ENCODE measurements at regions not wholly inside any gene's neighbourhood (a gene's known extent, or its start where the extent isn't known, plus 50 kb on each side); places are given as distances from the start of the nearest gene placed in this dataset.
"Not testable (repeated sequence)": the region's sequence is repeated elsewhere in the genome, so short reads cannot be mapped to it uniquely, and the experiment has no call there.

- FAIRE-seq = no peak
Observed at GRCh38 chr21:15667010-15667409, 62.8 kb upstream of the USP25 start.

GRCh38 chr21:15667819-15668218 is 62.0 kb upstream of the USP25 start:
- FAIRE-seq = no peak
- no peak for DNase-seq (ENCODE audit: insufficient read length, low spot score)
- TF ChIP-seq SPI1 (IDR thresholded peaks at IDR 0.05; ENCODE audit: low read depth, low read length) (no peak), PAX5 (IDR thresholded peaks at IDR 0.05; ENCODE audit: insufficient read depth, low read length, severe bottlenecking) (no peak), POU2F2 (IDR thresholded peaks at IDR 0.05; ENCODE audit: low read depth, low read length) (no peak), POLR2A (IDR thresholded peaks at IDR 0.05; ENCODE audit: low read depth, low read length) (no peak), POLR2AphosphoS5 (IDR thresholded peaks at IDR 0.05; ENCODE audit: low read depth, low read length) (no peak), TAF1 (IDR thresholded peaks at IDR 0.05; ENCODE audit: low read depth, low read length) (no peak)

More at GRCh38 chr21:15667010-15667409, 62.8 kb upstream of the USP25 start:
- no peak for DNase-seq (ENCODE audit: insufficient read length, low spot score)
- TF ChIP-seq SPI1 (IDR thresholded peaks at IDR 0.05; ENCODE audit: low read depth, low read length) (no peak), POLR2AphosphoS5 (IDR thresholded peaks at IDR 0.05; ENCODE audit: low read depth, low read length) (no peak)

GRCh38 chr21:15669247-15669646 is 60.5 kb upstream of the USP25 start:
- no peak for DNase-seq (ENCODE audit: insufficient read length, low spot score)
- no peak for FAIRE-seq
- TF ChIP-seq PAX5 (IDR thresholded peaks at IDR 0.05; ENCODE audit: insufficient read depth, low read length, severe bottlenecking) (no peak), POU2F2 (IDR thresholded peaks at IDR 0.05; ENCODE audit: low read depth, low read length) (no peak), SPI1 (IDR thresholded peaks at IDR 0.05; ENCODE audit: low read depth, low read length) (no peak), TAF1 (IDR thresholded peaks at IDR 0.05; ENCODE audit: low read depth, low read length) (no peak), POLR2A (IDR thresholded peaks at IDR 0.05; ENCODE audit: low read depth, low read length) (no peak), POLR2AphosphoS5 (IDR thresholded peaks at IDR 0.05; ENCODE audit: low read depth, low read length) (no peak)

- no peak for FAIRE-seq
- TF ChIP-seq POLR2A (IDR thresholded peaks at IDR 0.05; ENCODE audit: low read depth, low read length) (no peak), PAX5 (IDR thresholded peaks at IDR 0.05; ENCODE audit: insufficient read depth, low read length, severe bottlenecking) (no peak), SPI1 (IDR thresholded peaks at IDR 0.05; ENCODE audit: low read depth, low read length) (no peak), POU2F2 (IDR thresholded peaks at IDR 0.05; ENCODE audit: low read depth, low read length) (no peak), POLR2AphosphoS5 (IDR thresholded peaks at IDR 0.05; ENCODE audit: low read depth, low read length) (no peak), TAF1 (IDR thresholded peaks at IDR 0.05; ENCODE audit: low read depth, low read length) (no peak)
- peak; percentile 6 for DNase-seq (ENCODE audit: insufficient read length, low spot score)
Observed at GRCh38 chr21:15671188-15671587, 58.6 kb upstream of the USP25 start.

GRCh38 chr21:15672578-15672977 is 57.2 kb upstream of the USP25 start:
- DNase-seq (ENCODE audit: insufficient read length, low spot score); FAIRE-seq: not testable (repeated sequence)

DNA sequence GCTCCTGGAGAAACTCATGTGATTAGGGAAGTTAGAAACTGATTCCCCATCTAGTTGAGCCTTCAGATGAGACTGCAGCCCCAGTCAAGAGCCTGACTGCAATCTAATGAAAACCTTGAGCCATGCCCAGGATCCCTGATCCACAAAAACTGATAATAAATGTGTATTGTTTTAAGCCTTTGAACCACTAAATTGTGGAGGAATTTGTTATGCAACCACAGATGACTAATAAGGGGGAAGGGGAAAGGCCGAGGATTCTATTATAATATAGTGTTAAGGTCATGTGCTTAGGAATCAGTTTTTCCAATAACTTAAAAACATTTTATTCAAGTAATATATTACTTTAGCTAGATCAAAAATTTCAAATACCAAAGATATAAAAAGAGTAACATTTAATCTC is 52.8 kb upstream of the USP25 start:
- FAIRE-seq (no peak), DNase-seq (ENCODE audit: insufficient read length, low spot score) (no peak)
- TF ChIP-seq PAX5 (IDR thresholded peaks at IDR 0.05; ENCODE audit: insufficient read depth, low read length, severe bottlenecking) (no peak), POU2F2 (IDR thresholded peaks at IDR 0.05; ENCODE audit: low read depth, low read length) (no peak), POLR2AphosphoS5 (IDR thresholded peaks at IDR 0.05; ENCODE audit: low read depth, low read length) (no peak), TAF1 (IDR thresholded peaks at IDR 0.05; ENCODE audit: low read depth, low read length) (no peak)

DNA sequence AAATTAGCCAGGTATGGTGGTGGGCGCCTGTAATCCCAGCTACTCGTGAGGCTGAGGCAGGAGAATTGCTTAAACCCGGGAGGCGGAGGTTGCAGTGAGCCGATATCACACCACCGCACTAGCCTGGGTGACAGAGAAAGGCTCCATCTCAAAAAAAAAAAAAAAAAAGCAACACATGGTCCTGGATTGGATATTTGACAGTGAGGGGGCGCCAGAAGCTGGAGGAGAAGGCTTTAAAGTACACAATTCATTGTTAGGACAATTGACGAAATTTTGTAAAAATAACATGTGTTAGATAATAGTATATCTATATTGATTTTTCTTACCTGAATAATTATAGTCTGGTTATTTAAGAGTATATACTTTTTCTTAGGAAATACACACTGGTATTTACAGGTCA is 50.2 kb upstream of the USP25 start:
- FAIRE-seq (no peak), DNase-seq (ENCODE audit: insufficient read length, low spot score) (no peak)
- TF ChIP-seq TAF1 (IDR thresholded peaks at IDR 0.05; ENCODE audit: low read depth, low read length) (no peak), POU2F2 (IDR thresholded peaks at IDR 0.05; ENCODE audit: low read depth, low read length) (no peak), SPI1 (IDR thresholded peaks at IDR 0.05; ENCODE audit: low read depth, low read length) (no peak), POLR2A (IDR thresholded peaks at IDR 0.05; ENCODE audit: low read depth, low read length) (no peak), PAX5 (IDR thresholded peaks at IDR 0.05; ENCODE audit: insufficient read depth, low read length, severe bottlenecking) (no peak), POLR2AphosphoS5 (IDR thresholded peaks at IDR 0.05; ENCODE audit: low read depth, low read length) (no peak)
